GM12865 (cell line): ENCODE measurements at regions not wholly inside any gene's neighbourhood (a gene's known extent, or its start where the extent isn't known, plus 50 kb on each side); places are given as distances from the start of the nearest gene placed in this dataset.

Experiments used
- DNase-seq: peaks from one replicate; pipeline ENCODE4 v3.0.0; 2010; ENCODE audit warnings: low read depth
- H3K4me3 ChIP-seq: 2 replicates; pipeline ENCODE4 v1.5.1; 2011; ENCODE audit warnings: mild to moderate bottlenecking, low read depth, low read length, control low read depth
- CTCF ChIP-seq: IDR thresholded peaks from 2 replicates; pipeline ENCODE4 v1.5.1; 2011; ENCODE audit warnings: low read length, control low read depth, low read depth, inconsistent platforms; ENCODE audit not compliant: insufficient read depth; ENCODE audit errors: missing control alignments

- DNase-seq: no peak
- no peak for TF ChIP-seq CTCF
- no peak overlapping the region for H3K4me3 ChIP-seq
Measured at GRCh38 chr12:38159591-38160317, 156.8 kb upstream of the ALG10B start.

GRCh38 chr12:38160318-38161122 lies 156.1 kb upstream of the ALG10B start:
- no peak overlapping the region for H3K4me3 ChIP-seq
- DNase-seq: no peak
- no peak for TF ChIP-seq CTCF

GRCh38 chr12:38161123-38162000 lies 155.2 kb upstream of the ALG10B start:
- H3K4me3 ChIP-seq: no peak overlapping the region
- TF ChIP-seq CTCF: no peak
- no peak for DNase-seq

GRCh38 chr12:38162013-38162412 lies 154.6 kb upstream of the ALG10B start:
- no peak overlapping the region for H3K4me3 ChIP-seq
- TF ChIP-seq CTCF: no peak
- no peak for DNase-seq

- no peak for TF ChIP-seq CTCF
- no peak for DNase-seq
- H3K4me3 ChIP-seq: no peak overlapping the region
Measured at GRCh38 chr12:38162708-38163441, 153.7 kb upstream of the ALG10B start.

- H3K4me3 ChIP-seq: no peak overlapping the region
- TF ChIP-seq CTCF: no peak
- no peak for DNase-seq
Measured at GRCh38 chr12:38163442-38163801, 153.2 kb upstream of the ALG10B start.
